H1 (cell line): ENCODE measurements at regions not wholly inside any gene's neighbourhood (a gene's known extent, or its start where the extent isn't known, plus 50 kb on each side); places are given as distances from the start of the nearest gene placed in this dataset.

ENCODE experiments used
- CTCF ChIA-PET: fragments of 300-600 bp; sonication (Branson Sonifier 250); formaldehyde crosslinking; loops from one replicate; lab custom pipeline; 2021; ENCODE audit not compliant: partially characterized antibody; lab: Charles Lee
- POLR2A ChIA-PET: fragments of 300-600 bp; sonication (Branson Sonifier 250); formaldehyde crosslinking; loops from one replicate; lab custom pipeline; 2021; ENCODE audit warnings: inconsistent platforms; ENCODE audit not compliant: partially characterized antibody; lab: Charles Lee
- DNase-seq, 2 experiments: peaks; one replicate each; pipeline versions ENCODE4 v3.0.0 to v3.0.0-alpha.2; 2010 to 2022; ENCODE audit warnings: low spot score in 2 of 2, low read depth in 1 of 2, mixed read lengths in 1 of 2
- FAIRE-seq: peaks from 2 replicates; lab custom pipeline; 2011; peaks lifted over from hg19 to GRCh38; lab: Jason Lieb, UNC
- H2AFZ ChIP-seq: 2 replicates; pipeline ENCODE4 v1.8.1; 2012; ENCODE audit warnings: low read length, inconsistent platforms
- H2AK5ac ChIP-seq: 2 replicates; pipeline ENCODE4 v1.6.1; 2013; ENCODE audit warnings: low read depth, low read length
- H2BK120ac ChIP-seq: replicated peaks from 2 replicates; pipeline ENCODE3; 2013; ENCODE audit warnings: low read depth, low read length, inconsistent platforms
- H2BK12ac ChIP-seq: 2 replicates; pipeline ENCODE4 v1.6.1; 2013; ENCODE audit warnings: low read depth, low read length
- H2BK15ac ChIP-seq: 2 replicates; pipeline ENCODE4 v1.6.1; 2013; ENCODE audit warnings: low read length
- H2BK20ac ChIP-seq: 2 replicates; pipeline ENCODE4 v1.6.1; 2013; ENCODE audit warnings: low read length
- H2BK5ac ChIP-seq: 2 replicates; pipeline ENCODE4 v1.6.1; 2013; ENCODE audit warnings: low read depth, low read length
- H3K14ac ChIP-seq: 2 replicates; pipeline ENCODE4 v1.6.1; 2013; ENCODE audit warnings: inconsistent platforms; ENCODE audit not compliant: insufficient read length
- H3K18ac ChIP-seq: 2 replicates; pipeline ENCODE4 v1.6.1; 2013; ENCODE audit warnings: low read length; ENCODE audit errors: extremely low read depth
- H3K23ac ChIP-seq: 2 replicates; pipeline ENCODE4 v1.6.1; 2013; ENCODE audit warnings: inconsistent platforms; ENCODE audit not compliant: insufficient read length
- H3K23me2 ChIP-seq: 2 replicates; pipeline ENCODE4 v1.6.1; 2013; ENCODE audit warnings: low read depth, low read length
- H3K27ac ChIP-seq: 2 replicates; pipeline ENCODE4 v1.6.1; 2011; ENCODE audit warnings: low read depth, low read length, inconsistent platforms
- H3K27me3 ChIP-seq, 4 experiments: replicated peaks in 1 of 4; 1 replicate in 1 of 4; 2 replicates in 3 of 4; pipeline versions ENCODE4 v1.6.1 to v1.8.1; 2011 to 2013; ENCODE audit warnings: low read length in 3 of 4, mild to moderate bottlenecking in 3 of 4, inconsistent platforms in 2 of 4, mixed read lengths in 2 of 4, moderate library complexity in 1 of 4; ENCODE audit not compliant: control insufficient read depth in 3 of 4, insufficient read depth in 3 of 4; ENCODE audit errors: extremely low read depth in 1 of 4
- H3K36me3 ChIP-seq, 4 experiments: 2 replicates each; pipeline versions ENCODE4 v1.6.1 to v1.8.1; 2011 to 2013; ENCODE audit warnings: mild to moderate bottlenecking in 4 of 4, low read length in 3 of 4, moderate library complexity in 2 of 4, control low read depth in 1 of 4, inconsistent platforms in 1 of 4; ENCODE audit not compliant: insufficient read depth in 4 of 4, control insufficient read depth in 2 of 4
- H3K4ac ChIP-seq: replicated peaks from 2 replicates; pipeline ENCODE3; 2013; ENCODE audit warnings: low read length, low read depth, mixed read lengths, inconsistent platforms; ENCODE audit not compliant: insufficient read length
- H3K4me1 ChIP-seq, 4 experiments: replicated peaks in 1 of 4; 1 replicate in 1 of 4; 2 replicates in 3 of 4; pipeline versions ENCODE4 v1.6.1 to v1.8.1; 2011 to 2013; ENCODE audit warnings: low read length in 3 of 4, inconsistent platforms in 2 of 4, mixed read lengths in 1 of 4; ENCODE audit not compliant: insufficient read depth in 4 of 4, control insufficient read depth in 3 of 4
- H3K4me2 ChIP-seq, 2 experiments: 2 replicates each; pipeline versions ENCODE4 v1.6.1 to v1.8.1; 2011 to 2013; ENCODE audit warnings: low read depth in 2 of 2, low read length in 2 of 2, control low read depth in 1 of 2, inconsistent platforms in 1 of 2, mild to moderate bottlenecking in 1 of 2; ENCODE audit not compliant: insufficient read depth in 1 of 2
- H3K4me3 ChIP-seq, 4 experiments: fragments of 200-600, 300-600 bp in 1 of 4; sonication (generic), shearing (Covaris generic), sonication (Bioruptor Twin) in 1 of 4; 2 replicates each; pipeline versions ENCODE4 v1.5.1 to v1.8.1; 2011 to 2016; ENCODE audit warnings: low read length in 4 of 4, low read depth in 3 of 4, control low read depth in 2 of 4, inconsistent platforms in 2 of 4, mild to moderate bottlenecking in 2 of 4, mixed read lengths in 1 of 4, moderate library complexity in 1 of 4; ENCODE audit not compliant: insufficient read depth in 2 of 4; ENCODE audit errors: extremely low read depth in 1 of 4
- H3K56ac ChIP-seq: replicated peaks from 2 replicates; pipeline ENCODE3; 2013; ENCODE audit warnings: low read depth, mild to moderate bottlenecking, mixed read lengths, low read length, inconsistent platforms; ENCODE audit not compliant: insufficient read length
- H3K79me1 ChIP-seq: 2 replicates; pipeline ENCODE4 v1.6.1; 2013; ENCODE audit warnings: low read depth, low read length, control low read depth
- H3K79me2 ChIP-seq, 2 experiments: 2 replicates each; pipeline versions ENCODE4 v1.6.1 to v1.8.1; 2012 to 2013; ENCODE audit warnings: low read length in 2 of 2, mild to moderate bottlenecking in 2 of 2, inconsistent platforms in 1 of 2; ENCODE audit not compliant: insufficient read depth in 2 of 2, control insufficient read depth in 1 of 2
- H3K9ac ChIP-seq, 4 experiments: replicated peaks in 1 of 4; 1 replicate in 1 of 4; 2 replicates in 3 of 4; pipeline versions ENCODE4 v1.6.1 to v1.8.1; 2011 to 2013; ENCODE audit warnings: low read depth in 3 of 4, low read length in 3 of 4, control low read depth in 2 of 4, mild to moderate bottlenecking in 2 of 4, moderate library complexity in 2 of 4, inconsistent platforms in 1 of 4; ENCODE audit errors: extremely low read depth in 1 of 4
- H3K9me3 ChIP-seq, 2 experiments: 2 replicates each; pipeline versions ENCODE4 v1.6.1 to v1.8.1; 2012 to 2013; ENCODE audit warnings: mild to moderate bottlenecking in 2 of 2, moderate library complexity in 2 of 2, control low read depth in 1 of 2, inconsistent platforms in 1 of 2, low read depth in 1 of 2, low read length in 1 of 2, mixed read lengths in 1 of 2; ENCODE audit not compliant: insufficient read depth in 2 of 2
- H4K20me1 ChIP-seq, 2 experiments: replicated peaks in 1 of 2; 2 replicates each; pipeline versions ENCODE3 to v1.8.1; 2011 to 2013; ENCODE audit warnings: inconsistent platforms in 2 of 2, low read length in 2 of 2, mild to moderate bottlenecking in 1 of 2; ENCODE audit not compliant: insufficient read depth in 2 of 2, control insufficient read depth in 1 of 2
- H4K5ac ChIP-seq: 2 replicates; pipeline ENCODE4 v1.6.1; 2013; ENCODE audit warnings: low read length, low read depth, mixed read lengths, inconsistent platforms; ENCODE audit not compliant: insufficient read length
- H4K8ac ChIP-seq: 2 replicates; pipeline ENCODE4 v1.8.0; 2013; ENCODE audit warnings: mild to moderate bottlenecking, moderate library complexity, low read length, inconsistent platforms; ENCODE audit not compliant: insufficient read depth; ENCODE audit errors: extremely low read depth
- H4K91ac ChIP-seq: replicated peaks from 2 replicates; pipeline ENCODE3; 2013; ENCODE audit warnings: low read length, mixed read lengths, inconsistent platforms; ENCODE audit not compliant: insufficient read length
- HDAC6 ChIP-seq: IDR thresholded peaks from one replicate; pipeline ENCODE4 v1.7.1; 2012; ENCODE audit warnings: low read depth, mild to moderate bottlenecking, inconsistent platforms, low read length, moderate library complexity
- KDM5A ChIP-seq: fragments of 200-600 bp; IDR thresholded peaks from 2 replicates; pipeline ENCODE4 v1.7.1; 2012; ENCODE audit warnings: mild to moderate bottlenecking, low read length, inconsistent platforms, mixed read lengths
- RXRA ChIP-seq: IDR thresholded peaks from 2 replicates; pipeline ENCODE4 v1.6.1; 2011; ENCODE audit warnings: low read depth, mild to moderate bottlenecking, low read length, moderate library complexity; ENCODE audit not compliant: insufficient read depth
- SIX5 ChIP-seq: IDR thresholded peaks from 2 replicates; pipeline ENCODE4 v1.6.1; 2011; ENCODE audit warnings: mild to moderate bottlenecking, low read depth, low read length
- SRF ChIP-seq: IDR thresholded peaks from 2 replicates; pipeline ENCODE4 v1.6.1; 2011; ENCODE audit warnings: mild to moderate bottlenecking, low read depth, low read length, moderate library complexity
- SUZ12 ChIP-seq: fragments of 200-600 bp; sonication (generic); IDR thresholded peaks from 2 replicates; pipeline ENCODE4 v1.6.1; 2012; ENCODE audit warnings: mild to moderate bottlenecking, inconsistent platforms, low read length, moderate library complexity, mixed read lengths
- TAF1 ChIP-seq: IDR thresholded peaks from 2 replicates; pipeline ENCODE4 v1.6.1; 2011; ENCODE audit warnings: mild to moderate bottlenecking, low read depth, low read length
- TCF12 ChIP-seq: IDR thresholded peaks from 2 replicates; pipeline ENCODE4 v1.6.1; 2011; ENCODE audit warnings: low read depth, mild to moderate bottlenecking, low read length
- WGBS, 2 experiments: shearing (Covaris generic) in 1 of 2; methylation state at CpG; one replicate each; pipeline versions ENCODE4 v1.1.6 to v1.1.7; 2013 to 2015; ENCODE audit warnings: low lambda C conversion rate in 2 of 2, mixed read lengths in 2 of 2, inconsistent platforms in 1 of 2, low coverage in 1 of 2, missing lambda C conversion rate in 1 of 2; ENCODE audit not compliant: insufficient replicate concordance in 2 of 2, insufficient coverage in 1 of 2, insufficient read length in 1 of 2; ENCODE audit errors: extremely low coverage in 1 of 2, missing lambda C conversion rate in 1 of 2; 5-methylcytosine and 5-hydroxymethylcytosine counted together

DNA sequence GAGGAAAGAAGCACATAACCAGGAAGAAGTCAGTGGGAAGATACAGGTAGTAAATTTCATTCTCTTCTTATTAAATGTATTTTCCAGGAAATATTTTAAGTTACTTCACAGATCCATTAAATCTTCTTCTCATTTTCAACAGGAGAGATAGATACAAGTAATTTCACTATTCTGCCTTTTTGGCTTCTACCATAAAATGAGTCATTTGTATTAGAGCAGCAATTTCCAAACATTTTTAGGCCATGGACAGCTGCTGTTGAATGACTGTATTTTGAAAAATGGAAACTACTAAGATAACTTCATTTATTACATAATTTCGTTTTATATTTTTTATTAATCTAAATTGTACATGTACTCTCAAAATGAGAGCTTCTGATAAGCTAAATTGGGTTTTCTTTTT, 809.6 kb upstream of the API5 start:
- Histone ChIP-seq H2AK5ac (no peak overlapping the region), H4K20me1 (no peaks in the 10 kb centered on the region), H3K79me2 (no peaks in the 10 kb centered on the region), H4K5ac (no peak overlapping the region), H4K91ac (no peak overlapping the region), H3K4ac (no peak overlapping the region), H3K14ac (no peak overlapping the region), H2AFZ (no peak overlapping the region), H3K27me3 (no peaks in the 10 kb centered on the region), H3K79me1 (no peaks in the 10 kb centered on the region), H3K9ac (no peak overlapping the region), H4K8ac (no peak overlapping the region), H3K4me2 (no peak overlapping the region), H3K36me3 (no peaks in the 10 kb centered on the region), H3K27ac (no peak overlapping the region), H3K4me3 (no peak overlapping the region), H2BK20ac (no peak overlapping the region), H3K56ac (no peak overlapping the region), H3K9me3 (no peaks in the 10 kb centered on the region), H3K4me1 (no peaks in the 10 kb centered on the region), H2BK120ac (no peak overlapping the region), H3K23ac (no peak overlapping the region), H2BK5ac (no peak overlapping the region), H3K23me2 (no peaks in the 10 kb centered on the region), H2BK15ac (no peak overlapping the region), H2BK12ac (no peak overlapping the region), H3K18ac (no peak overlapping the region)
- DNase-seq (no peak), FAIRE-seq (no peak)
- CTCF ChIA-PET = interaction anchor here (0.7 kb wide), 1 partner anchor 813 kb away, joined by 3 read pairs; no protein-coding TSS in a partner anchor
- POLR2A ChIA-PET = no interaction called here
- 0% methylated on average over 1 of the region's 1 CpG; no CpG with 5 or more reads in 1 of the 2 experiments for WGBS, 2 experiments
- TF ChIP-seq SIX5 (no peak), TAF1 (no peak), TCF12 (no peak), RXRA (no peak), HDAC6 (no peak), SUZ12 (no peak), SRF (no peak), KDM5A (no peak)
